ENCODE measurements at regions not wholly inside any gene's neighbourhood (a gene's known extent, or its start where the extent isn't known, plus 50 kb on each side); places are given as distances from the start of the nearest gene placed in this dataset.

DNA sequence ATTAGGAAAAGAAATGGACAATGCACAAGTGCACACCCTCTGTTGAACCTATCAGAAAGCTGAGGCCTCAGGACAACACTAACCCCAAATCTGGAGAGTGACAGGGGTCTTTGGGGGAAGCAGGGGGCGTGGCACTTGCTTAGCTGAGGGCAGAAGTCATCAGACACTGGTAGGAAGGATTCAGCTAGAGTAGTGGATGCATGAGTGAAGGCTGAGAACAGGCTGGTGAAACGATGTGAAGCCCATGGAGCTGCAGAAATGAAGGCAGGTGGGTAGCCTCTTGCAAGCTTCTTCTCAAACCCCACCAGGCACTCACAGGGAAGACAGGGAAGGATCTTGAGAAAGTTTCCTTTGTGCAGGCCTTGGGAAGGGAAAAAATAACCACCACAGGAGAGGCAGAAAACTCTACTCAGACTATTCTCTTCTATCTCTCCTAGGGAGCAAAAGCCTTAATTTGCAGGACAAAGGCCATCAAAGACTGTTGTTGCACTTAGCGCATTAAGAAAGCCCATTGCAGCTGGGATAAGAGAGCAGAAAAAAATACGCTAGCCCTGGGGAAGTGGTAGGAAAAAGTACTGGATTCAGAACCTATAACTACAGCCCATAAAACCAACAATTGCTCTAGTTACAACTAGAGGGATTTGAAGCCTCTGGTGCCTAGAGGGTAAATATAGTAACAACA is 193.3 kb upstream of the ZNF536 start:
- intact Hi-C loops (cut with micrococcal nuclease; ENCODE audit: unreplicated experiment), result no loop called here
- Histone ChIP-seq H4K20me1 (ENCODE audit: insufficient read depth) (no peaks in the 10 kb centered on the region; the same call in 1 of the 2 replicates), H3K4me3 (no peak overlapping the region), H3K4me1 (replicated peaks; ENCODE audit: insufficient read depth) (no peaks in the 10 kb centered on the region), H3K27ac (no peak overlapping the region), H3K79me2 (ENCODE audit: low read depth) (no peaks in the 10 kb centered on the region), H3F3A (ENCODE audit: insufficient read depth, low read depth) (no peaks in the 10 kb centered on the region), H2AFZ (no peak overlapping the region), H3K36me3 (ENCODE audit: low read depth) (no peaks in the 10 kb centered on the region), H3K4me2 (no peak overlapping the region), H3K9me2 (ENCODE audit: insufficient read depth) (no peaks in the 10 kb centered on the region), H3K9me3 (ENCODE audit: insufficient read depth, low read depth) (no peaks in the 10 kb centered on the region), H3K27me3 (ENCODE audit: insufficient read depth, low read depth) (peaks cover 30% of the 10 kb centered on the region)
- DNase-seq, result no peak
- no TSS peak for BruUV-seq (replicated peaks)
- POLR2A ChIA-PET (ENCODE audit: unreplicated experiment), result no interaction called here
- CTCF ChIA-PET, result interaction anchor here (0.7 kb wide), 1 partner anchor 321 kb away, joined by 3 read pairs; no protein-coding TSS in a partner anchor
- no peak for TF ChIP-seq EZH2 (IDR thresholded peaks at IDR 0.05; ENCODE audit: low read depth)
- TF ChIP-seq, protein P1, sequence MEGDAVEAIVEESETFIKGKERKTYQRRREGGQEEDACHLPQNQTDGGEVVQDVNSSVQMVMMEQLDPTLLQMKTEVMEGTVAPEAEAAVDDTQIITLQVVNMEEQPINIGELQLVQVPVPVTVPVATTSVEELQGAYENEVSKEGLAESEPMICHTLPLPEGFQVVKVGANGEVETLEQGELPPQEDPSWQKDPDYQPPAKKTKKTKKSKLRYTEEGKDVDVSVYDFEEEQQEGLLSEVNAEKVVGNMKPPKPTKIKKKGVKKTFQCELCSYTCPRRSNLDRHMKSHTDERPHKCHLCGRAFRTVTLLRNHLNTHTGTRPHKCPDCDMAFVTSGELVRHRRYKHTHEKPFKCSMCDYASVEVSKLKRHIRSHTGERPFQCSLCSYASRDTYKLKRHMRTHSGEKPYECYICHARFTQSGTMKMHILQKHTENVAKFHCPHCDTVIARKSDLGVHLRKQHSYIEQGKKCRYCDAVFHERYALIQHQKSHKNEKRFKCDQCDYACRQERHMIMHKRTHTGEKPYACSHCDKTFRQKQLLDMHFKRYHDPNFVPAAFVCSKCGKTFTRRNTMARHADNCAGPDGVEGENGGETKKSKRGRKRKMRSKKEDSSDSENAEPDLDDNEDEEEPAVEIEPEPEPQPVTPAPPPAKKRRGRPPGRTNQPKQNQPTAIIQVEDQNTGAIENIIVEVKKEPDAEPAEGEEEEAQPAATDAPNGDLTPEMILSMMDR (conservative IDR thresholded peaks at IDR 0.05), result no peak

DNA sequence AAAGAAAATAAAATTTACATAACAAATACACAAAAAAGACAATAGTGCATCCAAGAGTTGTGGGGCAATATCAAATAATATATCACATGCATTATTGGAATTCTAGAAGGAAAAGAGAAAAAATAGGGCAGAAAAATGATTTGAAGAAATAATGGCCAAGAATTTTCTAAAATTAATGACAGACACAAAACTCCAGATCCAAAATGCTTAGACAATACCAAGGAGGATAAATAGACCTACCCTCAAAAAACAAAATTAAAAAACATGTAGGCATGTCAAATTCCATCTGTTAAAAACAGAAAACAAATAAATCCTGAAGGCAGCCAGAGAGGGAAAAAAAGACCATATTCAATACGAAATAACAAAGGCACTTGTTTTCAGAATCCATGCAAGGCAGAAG is 191.5 kb upstream of the ZNF536 start:
- POLR2A ChIA-PET (ENCODE audit: unreplicated experiment), result no interaction called here
- H3K4me3 ChIP-seq, result no peak overlapping the region
- H3K4me2 ChIP-seq, result no peak overlapping the region
- H3K36me3 ChIP-seq (ENCODE audit: low read depth), result no peaks in the 10 kb centered on the region
- no peaks in the 10 kb centered on the region for H3K79me2 ChIP-seq (ENCODE audit: low read depth)
- H2AFZ ChIP-seq, result no peak overlapping the region
- H3K27ac ChIP-seq, result no peak overlapping the region
- no peaks in the 10 kb centered on the region for H3K4me1 ChIP-seq (replicated peaks; ENCODE audit: insufficient read depth)
- H4K20me1 ChIP-seq (ENCODE audit: insufficient read depth), result no peaks in the 10 kb centered on the region; the same call in 1 of the 2 replicates
- CTCF ChIA-PET, result no interaction called here
- BruUV-seq (replicated peaks), result no TSS peak
- DNase-seq, result no peak
- no peaks in the 10 kb centered on the region for H3K9me3 ChIP-seq (ENCODE audit: insufficient read depth, low read depth)
- H3K27me3 ChIP-seq (ENCODE audit: insufficient read depth, low read depth), result peaks cover 12% of the 10 kb centered on the region; the same call in 1 of the 2 replicates
- H3K9me2 ChIP-seq (ENCODE audit: insufficient read depth), result no peaks in the 10 kb centered on the region
- no peaks in the 10 kb centered on the region for H3F3A ChIP-seq (ENCODE audit: insufficient read depth, low read depth)
- TF ChIP-seq, protein P1 (conservative IDR thresholded peaks at IDR 0.05), result no peak
- no peak for TF ChIP-seq EZH2 (IDR thresholded peaks at IDR 0.05; ENCODE audit: low read depth)
- intact Hi-C loops (cut with micrococcal nuclease; ENCODE audit: unreplicated experiment), result no loop called here

DNA sequence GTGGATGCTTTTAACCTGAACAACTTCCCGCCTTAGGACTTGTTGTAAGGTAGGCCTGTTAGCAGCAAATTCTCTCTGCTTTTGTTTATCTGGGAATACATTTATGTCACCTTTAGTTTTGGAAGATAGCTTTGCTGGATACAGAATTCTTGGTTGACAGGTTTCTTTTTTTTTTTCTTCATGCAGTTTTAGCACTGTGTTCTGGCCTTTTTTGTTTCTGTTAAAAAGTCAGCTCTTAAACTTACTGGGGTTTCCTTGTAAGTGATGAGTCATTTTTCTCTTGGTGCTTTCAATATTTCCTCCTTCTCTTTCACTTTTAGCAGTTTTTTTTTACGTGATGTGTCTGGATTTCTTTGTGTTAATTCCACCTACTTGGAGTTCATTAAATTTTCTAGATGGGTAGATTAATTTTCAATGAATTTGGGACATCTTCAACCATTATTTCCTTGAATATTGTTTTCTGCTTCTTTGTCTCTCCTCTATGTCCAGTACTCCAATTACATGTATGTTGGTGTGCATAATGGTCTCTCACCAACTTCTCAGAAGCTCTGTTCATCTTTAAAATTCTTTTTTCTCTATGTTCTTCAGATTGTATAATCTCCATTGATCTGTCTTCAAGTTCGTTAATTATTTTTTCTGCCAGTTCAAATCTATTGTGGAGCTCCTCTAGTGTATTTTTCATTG is 188.2 kb upstream of the ZNF536 start:
- POLR2A ChIA-PET (ENCODE audit: unreplicated experiment), result no interaction called here
- TF ChIP-seq EZH2 (IDR thresholded peaks at IDR 0.05; ENCODE audit: low read depth), result no peak
- TF ChIP-seq, protein P1 (conservative IDR thresholded peaks at IDR 0.05), result no peak

More for the DNA sequence above, 188.2 kb upstream of the ZNF536 start:
- no peak overlapping the region for H3K4me3 ChIP-seq
- CTCF ChIA-PET, result no interaction called here
- no peak for DNase-seq
- H3F3A ChIP-seq (ENCODE audit: insufficient read depth, low read depth), result no peaks in the 10 kb centered on the region
- no peak overlapping the region for H3K4me2 ChIP-seq
- no TSS peak for BruUV-seq (replicated peaks)
- no peaks in the 10 kb centered on the region for H3K27me3 ChIP-seq (ENCODE audit: insufficient read depth, low read depth)
- no peaks in the 10 kb centered on the region for H3K79me2 ChIP-seq (ENCODE audit: low read depth)
- no peaks in the 10 kb centered on the region for H4K20me1 ChIP-seq (ENCODE audit: insufficient read depth)
- no peaks in the 10 kb centered on the region for H3K36me3 ChIP-seq (ENCODE audit: low read depth)
- H3K4me1 ChIP-seq (replicated peaks; ENCODE audit: insufficient read depth), result no peaks in the 10 kb centered on the region
- no peak overlapping the region for H2AFZ ChIP-seq
- no peak overlapping the region for H3K27ac ChIP-seq
- H3K9me3 ChIP-seq (ENCODE audit: insufficient read depth, low read depth), result no peaks in the 10 kb centered on the region
- intact Hi-C loops (cut with micrococcal nuclease; ENCODE audit: unreplicated experiment), result no loop called here
- H3K9me2 ChIP-seq (ENCODE audit: insufficient read depth), result no peaks in the 10 kb centered on the region
